H9 (cell line): ENCODE measurements at regions not wholly inside any gene's neighbourhood (a gene's known extent, or its start where the extent isn't known, plus 50 kb on each side); places are given as distances from the start of the nearest gene placed in this dataset.

Source experiments
- DNase-seq: peaks from one replicate; pipeline ENCODE4 v3.0.0-alpha.2; 2017
- H2AFZ ChIP-seq: one replicate; pipeline ENCODE4 v1.6.1; 2013; ENCODE audit warnings: mild to moderate bottlenecking, low read length, control low read depth, moderate library complexity
- H2AK5ac ChIP-seq: 2 replicates; pipeline ENCODE4 v1.6.1; 2013; ENCODE audit warnings: low read length, control low read depth, mixed read lengths; ENCODE audit not compliant: insufficient read length
- H2BK120ac ChIP-seq: one replicate; pipeline ENCODE4 v1.6.1; 2013; ENCODE audit warnings: low read depth, mild to moderate bottlenecking, low read length, control low read depth, inconsistent platforms; ENCODE audit not compliant: poor library complexity, severe bottlenecking
- H2BK12ac ChIP-seq: 2 replicates; pipeline ENCODE4 v1.6.1; 2013; ENCODE audit warnings: low read length, control low read depth, mixed read lengths, low read depth; ENCODE audit not compliant: insufficient read length
- H2BK15ac ChIP-seq: 2 replicates; pipeline ENCODE4 v1.6.1; 2013; ENCODE audit warnings: low read depth, low read length, control low read depth
- H2BK20ac ChIP-seq: one replicate; pipeline ENCODE4 v1.6.1; 2013; ENCODE audit warnings: low read depth, mild to moderate bottlenecking, low read length, control low read depth, inconsistent platforms; ENCODE audit not compliant: poor library complexity, severe bottlenecking
- H2BK5ac ChIP-seq: 2 replicates; pipeline ENCODE4 v1.6.1; 2013; ENCODE audit warnings: low read length, control low read depth, mixed read lengths; ENCODE audit not compliant: insufficient read length
- H3K14ac ChIP-seq: 2 replicates; pipeline ENCODE4 v1.6.1; 2013; ENCODE audit warnings: low read length, control low read depth; ENCODE audit not compliant: insufficient read depth
- H3K18ac ChIP-seq: 2 replicates; pipeline ENCODE4 v1.6.1; 2013; ENCODE audit warnings: low read depth, mild to moderate bottlenecking, mixed read lengths, low read length, control low read depth; ENCODE audit not compliant: insufficient read length
- H3K23ac ChIP-seq: 2 replicates; pipeline ENCODE4 v1.6.1; 2013; ENCODE audit warnings: low read length, control low read depth, mixed read lengths, low read depth; ENCODE audit not compliant: insufficient read length
- H3K23me2 ChIP-seq: 2 replicates; pipeline ENCODE4 v1.6.1; 2013; ENCODE audit warnings: low read depth, mild to moderate bottlenecking, mixed read lengths, low read length, control low read depth; ENCODE audit not compliant: insufficient read length, poor library complexity, severe bottlenecking
- H3K27ac ChIP-seq: 2 replicates; pipeline ENCODE4 v1.5.1; 2013; ENCODE audit warnings: low read length, control low read depth, mixed read lengths, low read depth; ENCODE audit not compliant: insufficient read length
- H3K27me3 ChIP-seq: 2 replicates; pipeline ENCODE4 v1.6.1; 2013; ENCODE audit warnings: low read length, control low read depth, inconsistent platforms; ENCODE audit not compliant: insufficient read depth
- H3K4ac ChIP-seq: 2 replicates; pipeline ENCODE4 v1.6.1; 2013; ENCODE audit warnings: low read depth, mild to moderate bottlenecking, control low read depth, inconsistent platforms, low read length, moderate library complexity
- H3K4me1 ChIP-seq: 2 replicates; pipeline ENCODE4 v1.6.1; 2013; ENCODE audit warnings: low read length, control low read depth, inconsistent platforms; ENCODE audit not compliant: insufficient read depth
- H3K4me2 ChIP-seq: 2 replicates; pipeline ENCODE4 v1.6.1; 2013; ENCODE audit warnings: low read length, control low read depth, mixed read lengths; ENCODE audit not compliant: insufficient read length, insufficient read depth
- H3K56ac ChIP-seq: 2 replicates; pipeline ENCODE4 v1.6.1; 2013; ENCODE audit warnings: low read depth, mild to moderate bottlenecking, mixed read lengths, low read length, control low read depth; ENCODE audit not compliant: insufficient read length
- H3K79me1 ChIP-seq: 2 replicates; pipeline ENCODE4 v1.6.1; 2013; ENCODE audit warnings: low read depth, mild to moderate bottlenecking, moderate library complexity, low read length, control low read depth, inconsistent platforms; ENCODE audit not compliant: insufficient read depth, poor library complexity, severe bottlenecking
- H3K79me2 ChIP-seq: 2 replicates; pipeline ENCODE4 v1.6.1; 2013; ENCODE audit warnings: low read length, control low read depth, inconsistent platforms; ENCODE audit not compliant: insufficient read depth
- H3K9ac ChIP-seq: 2 replicates; pipeline ENCODE4 v1.6.1; 2013; ENCODE audit warnings: low read length, control low read depth, mixed read lengths; ENCODE audit not compliant: insufficient read length; ENCODE audit errors: extremely low read depth
- H3K9me3 ChIP-seq: one replicate; pipeline ENCODE4 v1.6.1; 2013; ENCODE audit warnings: low read depth, low read length, inconsistent platforms; ENCODE audit not compliant: control insufficient read depth
- H3T11ph ChIP-seq: one replicate; pipeline ENCODE4 v1.6.1; 2013; ENCODE audit warnings: mild to moderate bottlenecking, low read length, control low read depth, inconsistent platforms
- H4K20me1 ChIP-seq: one replicate; pipeline ENCODE4 v1.6.1; 2013; ENCODE audit not compliant: control insufficient read depth, insufficient read length, insufficient read depth
- H4K5ac ChIP-seq: 2 replicates; pipeline ENCODE4 v1.6.1; 2013; ENCODE audit warnings: low read depth, mild to moderate bottlenecking, mixed read lengths, low read length, control low read depth; ENCODE audit not compliant: insufficient read length
- H4K8ac ChIP-seq: replicated peaks from 2 replicates; pipeline ENCODE4 v1.6.1; 2013; ENCODE audit warnings: low read length, control low read depth, mixed read lengths, low read depth; ENCODE audit not compliant: insufficient read length
- H4K91ac ChIP-seq: 2 replicates; pipeline ENCODE4 v1.6.1; 2013; ENCODE audit warnings: low read depth, mild to moderate bottlenecking, moderate library complexity, mixed read lengths, low read length, control low read depth; ENCODE audit not compliant: insufficient read length
- H3K27ac Mint-ChIP-seq, 3 experiments: 2 replicates in 2 of 3; 3 replicates in 1 of 3; pipeline ENCODE4 v1.8.0; 2020 to 2021; ENCODE audit warnings: mixed read lengths in 3 of 3, mild to moderate bottlenecking in 1 of 3, moderate library complexity in 1 of 3
- H3K27me3 Mint-ChIP-seq: 2 replicates; pipeline ENCODE4 v1.8.0; 2021; ENCODE audit warnings: low read depth, mild to moderate bottlenecking, moderate library complexity, mixed read lengths
- H3K36me3 Mint-ChIP-seq, 3 experiments: 2 replicates in 2 of 3; 3 replicates in 1 of 3; pipeline ENCODE4 v1.8.0; 2020 to 2021; ENCODE audit warnings: low read depth in 3 of 3, mixed read lengths in 3 of 3; ENCODE audit not compliant: insufficient read depth in 1 of 3
- H3K4me1 Mint-ChIP-seq, 2 experiments: 2 replicates each; pipeline ENCODE4 v1.8.0; 2020; ENCODE audit warnings: mixed read lengths in 2 of 2
- H3K4me3 Mint-ChIP-seq, 2 experiments: 2 replicates in 1 of 2; 3 replicates in 1 of 2; pipeline ENCODE4 v1.8.0; 2020 to 2021; ENCODE audit warnings: mild to moderate bottlenecking in 2 of 2, mixed read lengths in 2 of 2, moderate library complexity in 1 of 2
- H3K9me3 Mint-ChIP-seq, 2 experiments: 2 replicates in 1 of 2; 3 replicates in 1 of 2; pipeline ENCODE4 v1.8.0; 2020; ENCODE audit warnings: mild to moderate bottlenecking in 2 of 2, mixed read lengths in 2 of 2, moderate library complexity in 1 of 2
- CTCF ChIP-seq: fragments of 200-600 bp; sonication (generic); conservative IDR thresholded peaks from 3 replicates; pipeline ENCODE4 v1.8.0; 2021; ENCODE audit warnings: antibody characterized with exemption, mild to moderate bottlenecking
- WGBS: extraction: QIAGEN DNeasy Blood & Tissue Kit; methylation state at CpG from one replicate; pipeline ENCODE4 v1.1.7; 2013; ENCODE audit warnings: missing lambda C conversion rate, low lambda C conversion rate, mixed read lengths; ENCODE audit not compliant: insufficient read length; ENCODE audit errors: extremely low coverage; 5-methylcytosine and 5-hydroxymethylcytosine counted together

GRCh38 chr1:184828369-184828717 is 73.7 kb upstream of the EDEM3 start:
- Histone ChIP-seq H4K91ac (no peak overlapping the region), H3K4me1 (no peaks in the 10 kb centered on the region), H2BK5ac (no peak overlapping the region), H3K9ac (no peak overlapping the region), H4K8ac (no peak overlapping the region), H2BK12ac (no peak overlapping the region), H3T11ph (no peak overlapping the region), H3K18ac (no peak overlapping the region), H4K5ac (no peak overlapping the region), H3K4me2 (no peak overlapping the region), H2AFZ (no peak overlapping the region), H3K23me2 (no peaks in the 10 kb centered on the region), H4K20me1 (no peaks in the 10 kb centered on the region), H2BK15ac (no peak overlapping the region), H3K9me3 (no peaks in the 10 kb centered on the region), H2BK120ac (no peak overlapping the region), H2AK5ac (no peak overlapping the region), H3K4ac (no peak overlapping the region), H3K27ac (no peak overlapping the region), H3K79me1 (no peaks in the 10 kb centered on the region), H3K14ac (no peak overlapping the region), H3K23ac (no peak overlapping the region), H2BK20ac (no peak overlapping the region), H3K56ac (no peak overlapping the region), H3K27me3 (no peaks in the 10 kb centered on the region), H3K79me2 (no peaks in the 10 kb centered on the region)
- Mint-ChIP-seq H3K9me3 (no peaks in the 10 kb centered on the region), H3K36me3 (peaks cover 0 to under 1% (median 0%) of the 10 kb centered on the region in 3 experiments; a peak in 2 of 7 replicates), H3K4me1 (peaks cover 7 to 8% of the 10 kb centered on the region in 2 experiments), H3K4me3 (no peak overlapping the region), H3K27me3 (no peaks in the 10 kb centered on the region), H3K27ac (peak overlapping the region in 1 of 3 experiments; percentile 27; a peak in 1 of 7 replicates)
- no CpG with 5 or more reads among the region's 2 CpGs for whole genome bisulfite sequencing
- no peak for DNase-seq
- TF ChIP-seq CTCF = no peak
